Stimulated activated naive B cell treated with anti-CD40 and anti-IgM and Interleukin-4, amounts not matched to agents 10 μg/mL and 1 μg/mL and 100 μg/mL, for 72 hours (primary cell): ENCODE measurements at regions not wholly inside any gene's neighbourhood (a gene's known extent, or its start where the extent isn't known, plus 50 kb on each side); places are given as distances from the start of the nearest gene placed in this dataset.

Experiments
- ATAC-seq, 2 donors: fragments of 150-1000 bp; cut with Tn5 transposase; replicated peaks; 2 replicates each; pipeline ENCODE4 v1.10.0; 2021; ENCODE audit warnings: moderate library complexity in 1 of 2
- DNase-seq: peaks from one replicate; pipeline ENCODE4 v3.0.0; 2021
- H3K27ac Mint-ChIP-seq: one replicate; pipeline ENCODE4 v1.8.0; 2022; ENCODE audit warnings: mild to moderate bottlenecking, mixed read lengths
- H3K27me3 Mint-ChIP-seq, 2 donors: one replicate each; pipeline ENCODE4 v1.8.0; 2022; ENCODE audit warnings: mixed read lengths in 2 of 2
- H3K36me3 Mint-ChIP-seq, 2 donors: one replicate each; pipeline ENCODE4 v1.8.0; 2022; ENCODE audit warnings: mixed read lengths in 2 of 2, mild to moderate bottlenecking in 1 of 2
- H3K4me1 Mint-ChIP-seq, 2 donors: one replicate each; pipeline ENCODE4 v1.8.0; 2022; ENCODE audit warnings: mixed read lengths in 2 of 2, mild to moderate bottlenecking in 1 of 2
- H3K4me3 Mint-ChIP-seq, 2 donors: one replicate each; pipeline ENCODE4 v1.8.0; 2022; ENCODE audit warnings: mild to moderate bottlenecking in 2 of 2, mixed read lengths in 2 of 2, moderate library complexity in 1 of 2
- H3K9me3 Mint-ChIP-seq, 2 donors: one replicate each; pipeline ENCODE4 v1.8.0; 2022; ENCODE audit warnings: mixed read lengths in 2 of 2, mild to moderate bottlenecking in 1 of 2

GRCh38 chr4:107202744-107203143 is 166.6 kb upstream of the DKK2 start:
- Mint-ChIP-seq H3K4me1 (no peaks in the 10 kb centered on the region), H3K27me3 (no peaks in the 10 kb centered on the region), H3K9me3 (peaks cover 4 to 6% of the 10 kb centered on the region in 2 donors), H3K27ac (no peak overlapping the region), H3K4me3 (no peak overlapping the region), H3K36me3 (no peaks in the 10 kb centered on the region)
- no peak for DNase-seq
- no peak for ATAC-seq

- ATAC-seq: no peak
- H3K27me3 Mint-ChIP-seq: no peaks in the 10 kb centered on the region
- no peak overlapping the region for H3K4me3 Mint-ChIP-seq
Observed at GRCh38 chr4:107197121-107197520, 161.0 kb upstream of the DKK2 start.

DNA sequence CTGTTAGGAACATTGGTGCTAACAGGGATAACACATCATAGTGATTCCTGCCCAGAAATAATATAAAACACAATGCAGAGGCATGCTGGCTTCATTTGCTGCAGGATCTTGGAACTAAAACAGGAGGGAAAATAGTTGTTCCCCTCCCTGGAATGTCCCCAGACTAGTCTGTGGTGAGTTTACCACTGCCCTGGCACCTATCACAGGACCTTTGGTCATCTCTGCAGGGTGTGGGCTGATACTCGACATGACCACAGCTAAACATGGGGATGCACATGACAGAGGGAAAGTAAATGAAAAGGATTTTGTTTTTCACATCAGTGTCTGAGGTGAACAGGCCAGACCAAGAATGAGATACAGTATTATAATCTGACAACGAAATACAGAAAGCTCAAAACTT is 160.2 kb upstream of the DKK2 start:
- peak in 1 of 2 donors; percentile 25 for ATAC-seq
- Mint-ChIP-seq H3K27me3 (no peaks in the 10 kb centered on the region), H3K4me3 (no peak overlapping the region), H3K9me3 (peaks cover 2 to 4% of the 10 kb centered on the region in 2 donors), H3K27ac (no peak overlapping the region), H3K36me3 (no peaks in the 10 kb centered on the region), H3K4me1 (no peaks in the 10 kb centered on the region)
- no peak for DNase-seq

More at GRCh38 chr4:107197121-107197520, 161.0 kb upstream of the DKK2 start:
- no peaks in the 10 kb centered on the region for H3K4me1 Mint-ChIP-seq
- no peak for DNase-seq
- peaks cover 2 to 4% of the 10 kb centered on the region in 2 donors for H3K9me3 Mint-ChIP-seq
- no peaks in the 10 kb centered on the region for H3K36me3 Mint-ChIP-seq
- no peak overlapping the region for H3K27ac Mint-ChIP-seq

GRCh38 chr4:107194005-107194404 is 157.9 kb upstream of the DKK2 start:
- no peak for ATAC-seq
- Mint-ChIP-seq H3K27ac (no peak overlapping the region), H3K9me3 (no peaks in the 10 kb centered on the region), H3K4me1 (no peaks in the 10 kb centered on the region), H3K27me3 (no peaks in the 10 kb centered on the region), H3K4me3 (no peak overlapping the region), H3K36me3 (no peaks in the 10 kb centered on the region)
- no peak for DNase-seq

DNA sequence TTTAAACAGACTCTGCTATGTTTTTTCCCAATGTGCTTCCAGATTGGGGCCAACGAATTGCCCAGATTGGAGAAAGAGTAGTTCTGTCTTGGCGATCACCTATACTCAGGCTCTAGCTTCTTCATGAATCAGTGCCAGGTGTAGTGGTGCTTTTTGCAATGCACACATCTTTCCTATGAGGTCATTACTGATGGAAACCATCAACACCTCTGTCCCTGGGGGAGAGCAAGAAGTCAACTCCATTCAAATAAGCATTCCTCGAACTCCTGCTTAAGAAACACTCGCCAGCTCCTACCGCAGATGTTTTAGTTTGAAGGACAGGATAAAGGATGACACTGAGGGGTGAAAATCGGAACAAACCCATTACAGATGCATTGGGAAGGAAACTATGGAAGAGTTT is 156.5 kb upstream of the DKK2 start:
- Mint-ChIP-seq H3K4me3 (no peak overlapping the region), H3K36me3 (no peaks in the 10 kb centered on the region), H3K9me3 (no peaks in the 10 kb centered on the region), H3K4me1 (no peaks in the 10 kb centered on the region), H3K27ac (no peak overlapping the region), H3K27me3 (no peaks in the 10 kb centered on the region)
- no peak for DNase-seq
- no peak for ATAC-seq

- H3K36me3 Mint-ChIP-seq: no peaks in the 10 kb centered on the region
- H3K27ac Mint-ChIP-seq: no peak overlapping the region
- DNase-seq: no peak
- ATAC-seq: no peak
- no peaks in the 10 kb centered on the region for H3K4me1 Mint-ChIP-seq
- no peaks in the 10 kb centered on the region for H3K27me3 Mint-ChIP-seq
- no peak overlapping the region for H3K4me3 Mint-ChIP-seq
- no peaks in the 10 kb centered on the region for H3K9me3 Mint-ChIP-seq
Observed at GRCh38 chr4:107187091-107187490, 151.0 kb upstream of the DKK2 start.

DNA sequence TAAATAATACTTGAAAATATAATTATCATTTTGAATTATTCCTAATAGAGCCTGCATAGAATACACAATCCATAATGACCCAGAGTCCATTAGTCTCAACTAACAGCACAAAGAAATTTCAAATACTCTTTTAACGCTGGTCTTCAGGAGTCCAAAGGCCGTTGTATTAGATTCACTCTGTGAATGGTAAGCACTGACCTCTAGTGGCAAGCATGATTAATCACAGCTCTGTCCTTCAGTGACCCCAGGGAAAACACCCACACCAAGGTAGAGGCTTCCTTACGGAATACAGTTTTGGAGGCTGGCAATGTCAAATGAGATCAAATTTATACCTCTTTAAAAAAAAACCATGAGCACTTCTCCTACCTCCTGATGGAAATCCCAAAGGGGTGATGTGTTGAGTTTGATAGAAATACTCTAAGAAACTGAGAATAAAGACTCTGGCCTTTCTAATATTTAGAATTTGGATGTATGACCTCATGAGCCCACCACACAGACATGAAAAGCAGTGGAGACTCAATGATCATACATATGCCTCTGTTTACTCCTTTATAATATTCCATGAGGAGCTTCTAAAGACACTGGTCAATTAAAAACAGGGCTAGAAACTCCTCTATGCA is 147.2 kb upstream of the DKK2 start:
- Mint-ChIP-seq H3K27ac (no peak overlapping the region), H3K4me1 (no peaks in the 10 kb centered on the region), H3K36me3 (no peaks in the 10 kb centered on the region), H3K9me3 (no peaks in the 10 kb centered on the region), H3K4me3 (no peak overlapping the region), H3K27me3 (no peaks in the 10 kb centered on the region)
- DNase-seq (peak; percentile 2), ATAC-seq (peak; percentile 82 to 89)

DNA sequence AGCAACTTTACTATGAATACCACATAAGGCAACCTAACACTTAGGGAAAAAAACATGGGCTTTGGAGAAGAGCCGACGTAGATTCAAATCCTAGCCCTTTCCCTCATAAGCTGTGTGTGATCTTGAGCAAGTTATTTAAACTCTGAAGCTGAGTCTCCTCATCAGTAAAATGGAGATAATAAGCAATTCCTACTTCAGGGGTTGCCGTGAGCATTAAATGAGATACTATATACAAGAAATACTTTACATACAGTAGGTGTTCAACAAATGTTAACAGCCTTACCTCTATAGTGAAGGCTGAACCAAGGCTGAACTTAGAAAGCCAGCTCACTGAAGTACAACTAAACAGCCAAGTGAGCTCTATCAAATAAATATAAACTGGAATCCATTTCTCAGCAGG is 146.2 kb upstream of the DKK2 start:
- Mint-ChIP-seq H3K36me3 (no peaks in the 10 kb centered on the region), H3K4me1 (no peaks in the 10 kb centered on the region), H3K9me3 (no peaks in the 10 kb centered on the region)

GRCh38 chr4:107166873-107167450 is 130.8 kb upstream of the DKK2 start:
- no peak for DNase-seq
- H3K27ac Mint-ChIP-seq: no peak overlapping the region
- no peaks in the 10 kb centered on the region for H3K4me1 Mint-ChIP-seq

More for the DNA sequence above, 146.2 kb upstream of the DKK2 start:
- DNase-seq (no peak), ATAC-seq (no peak)
- no peaks in the 10 kb centered on the region for H3K27me3 Mint-ChIP-seq
- H3K27ac Mint-ChIP-seq: no peak overlapping the region
- H3K4me3 Mint-ChIP-seq: no peak overlapping the region

DNA sequence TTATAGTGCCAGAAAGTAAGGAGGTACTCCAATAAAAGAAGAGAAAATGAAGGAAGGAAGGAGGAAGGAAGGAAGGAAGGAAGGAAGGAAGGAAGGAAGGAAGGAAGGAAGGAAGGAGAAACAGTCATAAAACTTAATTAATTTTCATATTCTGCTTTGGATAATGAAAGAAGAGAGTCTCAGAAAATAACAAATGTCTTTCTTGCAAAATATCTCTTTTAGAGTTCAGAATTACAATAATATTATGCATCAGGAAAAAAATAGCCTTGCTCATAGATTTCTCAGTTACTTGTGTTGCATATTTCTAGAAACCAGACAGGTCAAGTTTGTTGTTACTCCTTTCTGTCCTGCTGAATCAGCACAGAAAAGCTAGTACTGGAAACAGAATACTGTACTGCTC is 130.1 kb upstream of the DKK2 start:
- DNase-seq: no peak
- Mint-ChIP-seq H3K4me1 (no peaks in the 10 kb centered on the region), H3K4me3 (no peak overlapping the region), H3K9me3 (peaks cover 8 to 9% of the 10 kb centered on the region in 2 donors), H3K27me3 (no peaks in the 10 kb centered on the region), H3K27ac (no peak overlapping the region), H3K36me3 (no peaks in the 10 kb centered on the region)
- ATAC-seq: no peak

More at GRCh38 chr4:107166873-107167450, 130.8 kb upstream of the DKK2 start:
- H3K9me3 Mint-ChIP-seq: peaks cover 8 to 9% of the 10 kb centered on the region in 2 donors
- no peak for ATAC-seq
- no peak overlapping the region for H3K4me3 Mint-ChIP-seq
- no peaks in the 10 kb centered on the region for H3K36me3 Mint-ChIP-seq
- H3K27me3 Mint-ChIP-seq: no peaks in the 10 kb centered on the region

DNA sequence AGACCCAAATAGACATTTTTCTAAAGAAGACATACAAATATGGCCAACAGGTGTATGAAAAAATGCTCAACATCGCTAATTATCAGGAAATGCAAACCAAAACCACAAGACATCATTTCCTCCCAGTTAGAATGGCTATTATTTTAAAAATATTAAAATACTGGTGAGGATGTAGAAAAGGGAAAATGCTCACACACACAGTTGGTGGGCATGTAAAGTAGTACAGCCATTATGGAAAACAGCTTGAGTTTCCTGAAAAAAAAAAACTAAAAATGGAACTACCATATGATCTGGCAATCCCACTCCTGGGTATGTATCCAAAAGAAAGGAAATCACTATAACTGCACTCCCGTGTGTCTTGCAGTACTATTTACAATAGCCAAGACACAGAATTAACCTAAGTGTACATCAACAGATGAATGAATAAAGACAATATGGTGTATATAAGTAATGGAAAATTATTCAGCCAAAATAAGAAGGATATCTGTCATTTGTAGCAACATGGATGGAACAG is 128.9 kb upstream of the DKK2 start:
- H3K4me3 Mint-ChIP-seq: no peak overlapping the region
- no peak overlapping the region for H3K27ac Mint-ChIP-seq
- no peaks in the 10 kb centered on the region for H3K27me3 Mint-ChIP-seq
- H3K9me3 Mint-ChIP-seq: peaks cover 8 to 9% of the 10 kb centered on the region in 2 donors
- H3K4me1 Mint-ChIP-seq: no peaks in the 10 kb centered on the region
- no peak for DNase-seq
- no peaks in the 10 kb centered on the region for H3K36me3 Mint-ChIP-seq
- ATAC-seq: no peak

- Mint-ChIP-seq H3K4me3 (no peak overlapping the region), H3K27ac (no peak overlapping the region), H3K9me3 (no peaks in the 10 kb centered on the region), H3K27me3 (no peaks in the 10 kb centered on the region), H3K4me1 (no peaks in the 10 kb centered on the region), H3K36me3 (no peaks in the 10 kb centered on the region)
- DNase-seq (no peak), ATAC-seq (no peak)
Observed at GRCh38 chr4:107156443-107156842, 120.3 kb upstream of the DKK2 start.

- Mint-ChIP-seq H3K36me3 (no peaks in the 10 kb centered on the region), H3K27me3 (no peaks in the 10 kb centered on the region), H3K27ac (no peak overlapping the region), H3K4me3 (no peak overlapping the region), H3K9me3 (no peaks in the 10 kb centered on the region), H3K4me1 (no peaks in the 10 kb centered on the region)
- no peak for ATAC-seq
- no peak for DNase-seq
Observed at GRCh38 chr4:107155366-107155765, 119.3 kb upstream of the DKK2 start.

GRCh38 chr4:107153956-107154355 is 117.8 kb upstream of the DKK2 start:
- H3K27ac Mint-ChIP-seq: no peak overlapping the region
- DNase-seq (no peak), ATAC-seq (no peak)
- H3K36me3 Mint-ChIP-seq: no peaks in the 10 kb centered on the region
- no peak overlapping the region for H3K4me3 Mint-ChIP-seq
- H3K9me3 Mint-ChIP-seq: no peaks in the 10 kb centered on the region
- no peaks in the 10 kb centered on the region for H3K27me3 Mint-ChIP-seq
- no peaks in the 10 kb centered on the region for H3K4me1 Mint-ChIP-seq

DNA sequence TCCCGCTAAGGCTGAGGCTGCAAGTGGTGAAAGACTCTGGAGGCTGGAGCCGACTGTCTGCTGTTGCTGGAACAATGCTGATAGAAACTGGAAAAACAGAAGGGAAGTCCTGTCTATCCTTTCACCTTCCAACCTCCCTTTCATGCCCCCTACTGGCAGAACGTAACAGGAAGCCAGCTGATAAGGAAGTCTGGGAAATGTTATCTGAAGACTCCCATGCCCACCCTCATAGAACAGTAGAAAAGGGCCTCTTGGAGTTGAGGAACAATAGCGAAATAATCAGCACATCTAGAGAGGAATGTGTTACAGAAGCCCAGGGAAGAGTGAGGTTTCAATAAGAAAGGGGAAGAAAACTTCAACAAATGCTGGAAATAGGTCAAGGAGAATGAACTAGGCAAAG is 117.1 kb upstream of the DKK2 start:
- no peak overlapping the region for H3K4me3 Mint-ChIP-seq
- no peaks in the 10 kb centered on the region for H3K36me3 Mint-ChIP-seq
- H3K27ac Mint-ChIP-seq: no peak overlapping the region
- H3K4me1 Mint-ChIP-seq: no peaks in the 10 kb centered on the region
- ATAC-seq: no peak
- H3K9me3 Mint-ChIP-seq: no peaks in the 10 kb centered on the region
- DNase-seq: no peak
- H3K27me3 Mint-ChIP-seq: no peaks in the 10 kb centered on the region
